ENCODE measurements at regions not wholly inside any gene's neighbourhood (a gene's known extent, or its start where the extent isn't known, plus 50 kb on each side); places are given as distances from the start of the nearest gene placed in this dataset.
"Not testable (repeated sequence)": the region's sequence is repeated elsewhere in the genome, so short reads cannot be mapped to it uniquely, and the experiment has no call there.

GRCh38 chr11:67940440-67940839 is 63.5 kb downstream of the UNC93B1 start:
- not testable (repeated sequence) for H3K27ac ChIP-seq (ENCODE audit: insufficient read depth, low read depth, low read length, poor library complexity, severe bottlenecking); H3K27me3 ChIP-seq (ENCODE audit: control insufficient read depth, insufficient read depth, low read length, poor library complexity, severe bottlenecking); H3K9me3 ChIP-seq (ENCODE audit: control insufficient read depth, low read length); H3K36me3 ChIP-seq (ENCODE audit: control insufficient read depth, insufficient read depth, low read length); H3K4me1 ChIP-seq (ENCODE audit: control insufficient read depth, insufficient read depth, low read length); H3K4me3 ChIP-seq (ENCODE audit: insufficient read depth, low read depth, low read length)
- WGBS, 2 experiments = 95 to 100% methylated on average over 2 of the region's 2 CpGs

GRCh38 chr11:67938964-67939363 is 64.9 kb downstream of the UNC93B1 start:
- not testable (repeated sequence) for H3K27ac ChIP-seq (ENCODE audit: insufficient read depth, low read depth, low read length, poor library complexity, severe bottlenecking); H3K4me3 ChIP-seq (ENCODE audit: insufficient read depth, low read depth, low read length); H3K9me3 ChIP-seq (ENCODE audit: control insufficient read depth, low read length); H3K4me1 ChIP-seq (ENCODE audit: control insufficient read depth, insufficient read depth, low read length); H3K27me3 ChIP-seq (ENCODE audit: control insufficient read depth, insufficient read depth, low read length, poor library complexity, severe bottlenecking); H3K36me3 ChIP-seq (ENCODE audit: control insufficient read depth, insufficient read depth, low read length)
- 50 to 57% methylated on average over 1 of the region's 4 CpGs for WGBS, 2 experiments

GRCh38 chr11:67938371-67938770 is 65.5 kb downstream of the UNC93B1 start:
- not testable (repeated sequence) for H3K4me1 ChIP-seq (ENCODE audit: control insufficient read depth, insufficient read depth, low read length); H3K27ac ChIP-seq (ENCODE audit: insufficient read depth, low read depth, low read length, poor library complexity, severe bottlenecking); H3K4me3 ChIP-seq (ENCODE audit: insufficient read depth, low read depth, low read length); H3K27me3 ChIP-seq (ENCODE audit: control insufficient read depth, insufficient read depth, low read length, poor library complexity, severe bottlenecking); H3K36me3 ChIP-seq (ENCODE audit: control insufficient read depth, insufficient read depth, low read length); H3K9me3 ChIP-seq (ENCODE audit: control insufficient read depth, low read length)
- WGBS, 2 experiments = 89 to 93% methylated on average over 3 of the region's 3 CpGs

GRCh38 chr11:67923565-67923964 is 80.3 kb downstream of the UNC93B1 start:
- H3K36me3 ChIP-seq (ENCODE audit: control insufficient read depth, insufficient read depth, low read length); H3K27me3 ChIP-seq (ENCODE audit: control insufficient read depth, insufficient read depth, low read length, poor library complexity, severe bottlenecking); H3K4me3 ChIP-seq (ENCODE audit: insufficient read depth, low read depth, low read length); H3K4me1 ChIP-seq (ENCODE audit: control insufficient read depth, insufficient read depth, low read length); H3K9me3 ChIP-seq (ENCODE audit: control insufficient read depth, low read length); H3K27ac ChIP-seq (ENCODE audit: insufficient read depth, low read depth, low read length, poor library complexity, severe bottlenecking): not testable (repeated sequence)
- WGBS, 2 experiments = 53 to 67% methylated on average over 6 to 7 of the region's 7 CpGs

GRCh38 chr11:67920546-67920945 is 83.4 kb downstream of the UNC93B1 start:
- 70 to 89% methylated on average over 4 to 6 of the region's 6 CpGs for WGBS, 2 experiments
- H3K27me3 ChIP-seq (ENCODE audit: control insufficient read depth, insufficient read depth, low read length, poor library complexity, severe bottlenecking); H3K4me1 ChIP-seq (ENCODE audit: control insufficient read depth, insufficient read depth, low read length); H3K9me3 ChIP-seq (ENCODE audit: control insufficient read depth, low read length); H3K27ac ChIP-seq (ENCODE audit: insufficient read depth, low read depth, low read length, poor library complexity, severe bottlenecking); H3K36me3 ChIP-seq (ENCODE audit: control insufficient read depth, insufficient read depth, low read length); H3K4me3 ChIP-seq (ENCODE audit: insufficient read depth, low read depth, low read length): not testable (repeated sequence)

- H3K9me3 ChIP-seq (ENCODE audit: control insufficient read depth, low read length); H3K4me3 ChIP-seq (ENCODE audit: insufficient read depth, low read depth, low read length); H3K4me1 ChIP-seq (ENCODE audit: control insufficient read depth, insufficient read depth, low read length); H3K27me3 ChIP-seq (ENCODE audit: control insufficient read depth, insufficient read depth, low read length, poor library complexity, severe bottlenecking); H3K36me3 ChIP-seq (ENCODE audit: control insufficient read depth, insufficient read depth, low read length); H3K27ac ChIP-seq (ENCODE audit: insufficient read depth, low read depth, low read length, poor library complexity, severe bottlenecking): not testable (repeated sequence)
- 70 to 91% methylated on average over 2 to 3 of the region's 3 CpGs for WGBS, 2 experiments
Measured at GRCh38 chr11:67912184-67912583, 91.7 kb downstream of the UNC93B1 start.

GRCh38 chr11:67911211-67911610 is 92.7 kb downstream of the UNC93B1 start:
- H3K27ac ChIP-seq (ENCODE audit: insufficient read depth, low read depth, low read length, poor library complexity, severe bottlenecking); H3K4me3 ChIP-seq (ENCODE audit: insufficient read depth, low read depth, low read length); H3K27me3 ChIP-seq (ENCODE audit: control insufficient read depth, insufficient read depth, low read length, poor library complexity, severe bottlenecking); H3K36me3 ChIP-seq (ENCODE audit: control insufficient read depth, insufficient read depth, low read length); H3K4me1 ChIP-seq (ENCODE audit: control insufficient read depth, insufficient read depth, low read length); H3K9me3 ChIP-seq (ENCODE audit: control insufficient read depth, low read length): not testable (repeated sequence)
- WGBS, 2 experiments = 86 to 93% methylated on average over 2 of the region's 2 CpGs

- not testable (repeated sequence) for H3K4me3 ChIP-seq (ENCODE audit: insufficient read depth, low read depth, low read length); H3K4me1 ChIP-seq (ENCODE audit: control insufficient read depth, insufficient read depth, low read length); H3K27me3 ChIP-seq (ENCODE audit: control insufficient read depth, insufficient read depth, low read length, poor library complexity, severe bottlenecking); H3K9me3 ChIP-seq (ENCODE audit: control insufficient read depth, low read length); H3K36me3 ChIP-seq (ENCODE audit: control insufficient read depth, insufficient read depth, low read length); H3K27ac ChIP-seq (ENCODE audit: insufficient read depth, low read depth, low read length, poor library complexity, severe bottlenecking)
- WGBS, 2 experiments = 80 to 82% methylated on average over 1 of the region's 1 CpG
Measured at GRCh38 chr11:67910803-67911202, 93.1 kb downstream of the UNC93B1 start.

- WGBS, 2 experiments = 33% methylated on average over 1 of the region's 1 CpG; no CpG with 5 or more reads in 1 of the 2 experiments
- H3K4me1 ChIP-seq (ENCODE audit: control insufficient read depth, insufficient read depth, low read length) = not testable (repeated sequence)
Measured at GRCh38 chr11:67906969-67907368, 96.9 kb downstream of the UNC93B1 start.

GRCh38 chr11:67899462-67899861 is 104.4 kb downstream of the UNC93B1 start:
- H3K36me3 ChIP-seq (ENCODE audit: control insufficient read depth, insufficient read depth, low read length); H3K27ac ChIP-seq (ENCODE audit: insufficient read depth, low read depth, low read length, poor library complexity, severe bottlenecking); H3K4me3 ChIP-seq (ENCODE audit: insufficient read depth, low read depth, low read length); H3K27me3 ChIP-seq (ENCODE audit: control insufficient read depth, insufficient read depth, low read length, poor library complexity, severe bottlenecking); H3K4me1 ChIP-seq (ENCODE audit: control insufficient read depth, insufficient read depth, low read length); H3K9me3 ChIP-seq (ENCODE audit: control insufficient read depth, low read length): not testable (repeated sequence)
- WGBS, 2 experiments = 92 to 100% methylated on average over 1 of the region's 2 CpGs

More at GRCh38 chr11:67906969-67907368, 96.9 kb downstream of the UNC93B1 start:
- H3K9me3 ChIP-seq (ENCODE audit: control insufficient read depth, low read length); H3K27ac ChIP-seq (ENCODE audit: insufficient read depth, low read depth, low read length, poor library complexity, severe bottlenecking); H3K4me3 ChIP-seq (ENCODE audit: insufficient read depth, low read depth, low read length); H3K27me3 ChIP-seq (ENCODE audit: control insufficient read depth, insufficient read depth, low read length, poor library complexity, severe bottlenecking); H3K36me3 ChIP-seq (ENCODE audit: control insufficient read depth, insufficient read depth, low read length): not testable (repeated sequence)

GRCh38 chr11:67893487-67893886 is 110.4 kb downstream of the UNC93B1 start:
- 93 to 96% methylated on average over 1 of the region's 1 CpG for WGBS, 2 experiments
- not testable (repeated sequence) for H3K4me3 ChIP-seq (ENCODE audit: insufficient read depth, low read depth, low read length); H3K9me3 ChIP-seq (ENCODE audit: control insufficient read depth, low read length); H3K4me1 ChIP-seq (ENCODE audit: control insufficient read depth, insufficient read depth, low read length); H3K36me3 ChIP-seq (ENCODE audit: control insufficient read depth, insufficient read depth, low read length); H3K27ac ChIP-seq (ENCODE audit: insufficient read depth, low read depth, low read length, poor library complexity, severe bottlenecking); H3K27me3 ChIP-seq (ENCODE audit: control insufficient read depth, insufficient read depth, low read length, poor library complexity, severe bottlenecking)

All from ectodermal cell (in vitro differentiated cells).